ENCODE measurements at regions not wholly inside any gene's neighbourhood (a gene's known extent, or its start where the extent isn't known, plus 50 kb on each side); places are given as distances from the start of the nearest gene placed in this dataset.

DNA sequence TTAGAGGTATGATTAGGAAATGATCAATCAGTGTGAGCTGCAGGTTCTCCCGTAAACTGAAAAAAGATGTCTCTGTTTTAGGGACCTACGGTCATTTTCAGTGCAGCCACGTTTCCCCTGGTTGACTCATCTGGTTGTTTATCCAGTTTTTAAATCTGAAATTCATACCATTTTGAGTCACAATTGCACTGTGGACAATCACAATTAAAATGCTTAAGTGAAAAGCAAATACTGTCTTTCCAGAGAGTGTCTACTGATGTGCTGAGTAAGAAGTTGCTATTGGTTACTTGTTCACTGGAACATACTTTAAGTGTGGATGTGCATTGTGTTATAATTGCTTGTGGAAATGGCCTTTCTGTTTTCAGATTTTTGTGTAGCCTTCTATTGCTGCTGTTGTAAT, 305.1 kb upstream of the SASH1 start:
- TF ChIP-seq CTCF (IDR thresholded peaks at IDR 0.05) (no peak), ZFX (IDR thresholded peaks at IDR 0.05; ENCODE audit: borderline replicate concordance) (no peak)
